Glomerular visceral epithelial cell (primary cell): ENCODE measurements at regions not wholly inside any gene's neighbourhood (a gene's known extent, or its start where the extent isn't known, plus 50 kb on each side); places are given as distances from the start of the nearest gene placed in this dataset.
"Not testable (repeated sequence)": the region's sequence is repeated elsewhere in the genome, so short reads cannot be mapped to it uniquely, and the experiment has no call there.

Source experiments
- DNase-seq: peaks from one replicate; pipeline ENCODE4 v3.0.0-alpha.2; 2016; ENCODE audit errors: extremely low spot score

- DNase-seq: no peak
These were observed 119.4 kb upstream of the SPIN4 start for GRCh38 chrX:63470506-63470905.

GRCh38 chrX:63466690-63467089 is 115.6 kb upstream of the SPIN4 start:
- no peak for DNase-seq

- DNase-seq: no peak
These were observed 107.8 kb upstream of the SPIN4 start for GRCh38 chrX:63458981-63459380.

GRCh38 chrX:63453571-63453970 is 102.4 kb upstream of the SPIN4 start:
- DNase-seq: no peak

- DNase-seq: no peak
These were observed 90.6 kb upstream of the SPIN4 start for GRCh38 chrX:63441717-63442116.

GRCh38 chrX:63439580-63439979 is 88.4 kb upstream of the SPIN4 start:
- DNase-seq: no peak

- DNase-seq: no peak
These were observed 85.7 kb upstream of the SPIN4 start for GRCh38 chrX:63436865-63437264.

- no peak for DNase-seq
These were observed 83.5 kb upstream of the SPIN4 start for GRCh38 chrX:63434665-63435064.

- no peak for DNase-seq
These were observed 83.1 kb upstream of the SPIN4 start for GRCh38 chrX:63434206-63434605.

- no peak for DNase-seq
These were observed 78.9 kb upstream of the SPIN4 start for GRCh38 chrX:63430026-63430425.

GRCh38 chrX:63428348-63428747 is 77.2 kb upstream of the SPIN4 start:
- DNase-seq: no peak

- DNase-seq: no peak
These were observed 75.4 kb upstream of the SPIN4 start for GRCh38 chrX:63426519-63426918.

GRCh38 chrX:63424063-63424462 is 72.9 kb upstream of the SPIN4 start:
- DNase-seq: peak; percentile 1

GRCh38 chrX:63421411-63421810 is 70.3 kb upstream of the SPIN4 start:
- no peak for DNase-seq

- DNase-seq: no peak
These were observed 67.1 kb upstream of the SPIN4 start for GRCh38 chrX:63418211-63418610.

- no peak for DNase-seq
These were observed 66.5 kb upstream of the SPIN4 start for GRCh38 chrX:63417649-63418048.

- not testable (repeated sequence) for DNase-seq
These were observed 58.8 kb upstream of the SPIN4 start for GRCh38 chrX:63409934-63410333.

- no peak for DNase-seq
These were observed 56.9 kb upstream of the SPIN4 start for GRCh38 chrX:63408050-63408449.

- DNase-seq: no peak
These were observed 53.2 kb upstream of the SPIN4 start for GRCh38 chrX:63404332-63404731.

GRCh38 chrX:63402106-63402505 is 51.0 kb upstream of the SPIN4 start:
- DNase-seq: no peak
